ENCODE measurements at regions not wholly inside any gene's neighbourhood (a gene's known extent, or its start where the extent isn't known, plus 50 kb on each side); places are given as distances from the start of the nearest gene placed in this dataset.
A peak's percentile ranks its signal among the peaks of the same experiment; 100 is the strongest.

DNA sequence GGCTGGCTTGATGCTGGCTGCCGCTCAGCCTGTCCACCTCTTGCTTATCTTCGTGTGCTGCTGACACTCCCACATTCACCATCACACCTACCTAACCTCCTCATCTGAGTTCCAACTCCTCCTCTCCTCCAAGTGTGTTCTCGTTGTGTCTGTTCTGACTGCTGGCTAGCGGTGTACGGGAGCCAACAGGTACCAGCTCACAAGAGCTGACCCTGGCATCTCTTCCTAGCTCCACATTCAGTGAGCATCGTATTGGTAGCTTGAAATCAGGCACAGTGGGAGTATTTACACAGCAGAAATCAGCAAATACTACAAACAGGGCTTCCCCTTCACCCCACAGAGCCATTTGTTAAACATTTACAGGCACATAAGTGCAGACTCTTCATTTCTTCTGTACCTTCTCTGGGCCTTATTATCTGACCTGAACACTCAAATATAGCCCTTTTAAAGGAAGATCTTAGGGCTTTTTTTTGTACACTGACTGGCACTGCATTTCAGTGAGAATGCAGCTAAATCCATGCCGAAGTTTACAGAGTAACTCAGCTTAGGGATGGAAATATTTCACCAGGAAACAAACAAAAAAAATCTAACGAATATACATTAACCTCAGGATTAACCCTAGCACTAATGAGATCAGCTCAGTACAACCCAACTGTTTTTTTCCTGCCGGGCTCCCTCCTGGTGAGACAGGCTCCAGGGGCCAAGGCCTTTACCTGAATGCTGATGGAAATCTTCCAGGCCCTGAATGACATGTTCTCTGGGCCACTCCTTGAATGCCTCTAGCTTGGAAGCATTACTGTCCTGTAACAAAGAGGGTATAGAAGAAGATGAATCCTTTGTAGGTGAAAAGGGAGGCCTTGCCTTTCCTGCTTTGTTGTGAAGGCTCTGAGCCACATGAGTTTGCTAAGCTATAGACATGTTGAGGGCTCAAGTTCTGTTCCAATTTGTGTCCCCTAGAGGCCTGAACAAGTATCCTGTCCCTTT is 150.5 kb upstream of the LPP start:
- Mint-ChIP-seq H3K27ac (peak overlapping the region in 1 of 2 donors; percentile 17), H3K4me1 (peaks cover 45 to 60% (median 52%) of the 10 kb centered on the region in 3 donors), H3K9me3 (no peaks in the 10 kb centered on the region), H3K27me3 (no peaks in the 10 kb centered on the region), H3K36me3 (no peaks in the 10 kb centered on the region), H3K4me3 (no peak overlapping the region)
- Histone ChIP-seq H3K27me3 (replicated peaks in 1 of 2; ENCODE audit: control insufficient read depth in 2 of 2, extremely low read depth in 1 of 2, insufficient read depth in 2 of 2, low read length in 1 of 2) (no peaks in the 10 kb centered on the region), H3K36me3 (ENCODE audit: control insufficient read depth in 2 of 2, extremely low read depth in 1 of 2, insufficient read depth in 1 of 2, low read length in 1 of 2) (no peaks in the 10 kb centered on the region), H3K4me1 (ENCODE audit: control insufficient read depth in 1 of 2, extremely low read depth in 1 of 2, insufficient read depth in 2 of 2, low read length in 2 of 2) (peaks cover 18 to 25% of the 10 kb centered on the region in 2 experiments), H3K9me3 (no peaks in the 10 kb centered on the region), H3K27ac (ENCODE audit: low read length) (no peak overlapping the region), H3K4me3 (ENCODE audit: control insufficient read depth in 1 of 2, extremely low read depth in 1 of 2, low read length in 1 of 2) (no peak overlapping the region)
- WGBS (ENCODE audit: insufficient coverage), result 81% methylated on average over 6 of the region's 9 CpGs
- no peak for DNase-seq
- CTCF ChIA-PET, result interaction anchor here in 1 of 2 donors (0.6 kb wide), 1 partner anchor 14 kb away, joined by 3 read pairs; no protein-coding TSS in a partner anchor
- no peak for ATAC-seq (replicated peaks in 1 of 4)
- POLR2A ChIA-PET, result interaction anchor here in 1 of 2 donors (0.6 kb wide), 3 partner anchors 28 to 245 kb away, joined by 3 to 8 read pairs (median 3); no protein-coding TSS in a partner anchor

- no peak overlapping the region for H3K27ac ChIP-seq (ENCODE audit: low read length)
- peaks cover 0 to 5% (median 4%) of the 10 kb centered on the region in 3 donors for H3K9me3 Mint-ChIP-seq
- no peak overlapping the region for H3K4me3 Mint-ChIP-seq
- ChIA-PET CTCF (interaction anchor here (0.5 to 0.7 kb wide), 2 partner anchors 56 to 193 kb away, joined by 3 to 4 read pairs; no protein-coding TSS in a partner anchor), POLR2A (interaction anchor here in 1 of 2 donors (0.7 kb wide), 1 partner anchor 16 kb away, joined by 3 read pairs; no protein-coding TSS in a partner anchor)
- no peaks in the 10 kb centered on the region for H3K4me1 ChIP-seq (ENCODE audit: control insufficient read depth in 1 of 2, extremely low read depth in 1 of 2, insufficient read depth in 2 of 2, low read length in 2 of 2)
- H3K27me3 Mint-ChIP-seq, result no peaks in the 10 kb centered on the region
- ATAC-seq (replicated peaks in 1 of 4), result no peak
- no peak for DNase-seq
- no peaks in the 10 kb centered on the region for H3K36me3 ChIP-seq (ENCODE audit: control insufficient read depth in 2 of 2, extremely low read depth in 1 of 2, insufficient read depth in 1 of 2, low read length in 1 of 2)
- WGBS (ENCODE audit: insufficient coverage), result 90% methylated on average over 11 of the region's 17 CpGs
- no peaks in the 10 kb centered on the region for H3K9me3 ChIP-seq
- no peaks in the 10 kb centered on the region for H3K27me3 ChIP-seq (replicated peaks in 1 of 2; ENCODE audit: control insufficient read depth in 2 of 2, extremely low read depth in 1 of 2, insufficient read depth in 2 of 2, low read length in 1 of 2)
- H3K27ac Mint-ChIP-seq, result no peak overlapping the region
- H3K4me1 Mint-ChIP-seq, result peaks cover 12 to 26% (median 18%) of the 10 kb centered on the region in 3 donors
- H3K36me3 Mint-ChIP-seq, result no peaks in the 10 kb centered on the region
- H3K4me3 ChIP-seq (ENCODE audit: control insufficient read depth in 1 of 2, extremely low read depth in 1 of 2, low read length in 1 of 2), result no peak overlapping the region
Measured at GRCh38 chr3:188006726-188007393, 147.1 kb upstream of the LPP start.

DNA sequence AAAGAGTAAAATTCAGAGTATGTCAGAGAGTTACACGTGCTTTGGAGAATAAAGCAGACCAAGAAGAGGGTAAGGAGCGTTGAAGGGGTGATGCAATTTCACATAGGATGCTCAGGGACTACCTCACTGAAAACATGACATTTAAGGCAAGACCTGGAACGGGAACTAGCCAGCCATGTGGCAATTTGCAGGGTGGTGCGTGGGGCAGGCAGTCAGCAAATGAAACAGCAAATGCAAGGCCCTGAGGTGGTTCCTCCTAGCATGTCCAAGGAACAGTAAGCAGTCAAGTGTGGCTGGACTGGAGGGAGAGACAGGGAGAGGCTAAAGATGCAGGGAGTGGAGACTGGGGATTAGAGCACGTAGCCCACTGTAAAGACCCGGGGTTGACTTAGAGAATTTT is 146.1 kb upstream of the LPP start:
- H3K4me1 Mint-ChIP-seq, result peaks cover 5 to 16% (median 11%) of the 10 kb centered on the region in 3 donors
- no peaks in the 10 kb centered on the region for H3K9me3 ChIP-seq
- 90% methylated on average over 4 of the region's 6 CpGs for WGBS (ENCODE audit: insufficient coverage)
- CTCF ChIA-PET, result no interaction called here
- DNase-seq, result no peak
- peaks cover 0 to 5% (median 4%) of the 10 kb centered on the region in 3 donors for H3K9me3 Mint-ChIP-seq
- no peak for ATAC-seq (replicated peaks in 1 of 4)
- H3K27me3 Mint-ChIP-seq, result no peaks in the 10 kb centered on the region
- H3K4me3 ChIP-seq (ENCODE audit: control insufficient read depth in 1 of 2, extremely low read depth in 1 of 2, low read length in 1 of 2), result no peak overlapping the region
- POLR2A ChIA-PET, result no interaction called here
- no peak overlapping the region for H3K27ac ChIP-seq (ENCODE audit: low read length)
- H3K27me3 ChIP-seq (replicated peaks in 1 of 2; ENCODE audit: control insufficient read depth in 2 of 2, extremely low read depth in 1 of 2, insufficient read depth in 2 of 2, low read length in 1 of 2), result no peaks in the 10 kb centered on the region
- no peaks in the 10 kb centered on the region for H3K36me3 Mint-ChIP-seq
- H3K36me3 ChIP-seq (ENCODE audit: control insufficient read depth in 2 of 2, extremely low read depth in 1 of 2, insufficient read depth in 1 of 2, low read length in 1 of 2), result no peaks in the 10 kb centered on the region
- no peak overlapping the region for H3K27ac Mint-ChIP-seq
- no peaks in the 10 kb centered on the region for H3K4me1 ChIP-seq (ENCODE audit: control insufficient read depth in 1 of 2, extremely low read depth in 1 of 2, insufficient read depth in 2 of 2, low read length in 2 of 2)
- no peak overlapping the region for H3K4me3 Mint-ChIP-seq

GRCh38 chr3:188008582-188009213 is 145.3 kb upstream of the LPP start:
- no peak for ATAC-seq (replicated peaks in 1 of 4)
- Mint-ChIP-seq H3K27me3 (no peaks in the 10 kb centered on the region), H3K9me3 (peaks cover 0 to 5% (median 4%) of the 10 kb centered on the region in 3 donors), H3K36me3 (no peaks in the 10 kb centered on the region), H3K4me1 (peaks cover 0 to 9% (median 7%) of the 10 kb centered on the region in 3 donors), H3K4me3 (no peak overlapping the region), H3K27ac (no peak overlapping the region)
- Histone ChIP-seq H3K4me1 (ENCODE audit: control insufficient read depth in 1 of 2, extremely low read depth in 1 of 2, insufficient read depth in 2 of 2, low read length in 2 of 2) (no peaks in the 10 kb centered on the region), H3K4me3 (ENCODE audit: control insufficient read depth in 1 of 2, extremely low read depth in 1 of 2, low read length in 1 of 2) (no peak overlapping the region), H3K36me3 (ENCODE audit: control insufficient read depth in 2 of 2, extremely low read depth in 1 of 2, insufficient read depth in 1 of 2, low read length in 1 of 2) (no peaks in the 10 kb centered on the region), H3K27me3 (replicated peaks in 1 of 2; ENCODE audit: control insufficient read depth in 2 of 2, extremely low read depth in 1 of 2, insufficient read depth in 2 of 2, low read length in 1 of 2) (no peaks in the 10 kb centered on the region), H3K9me3 (no peaks in the 10 kb centered on the region), H3K27ac (ENCODE audit: low read length) (no peak overlapping the region)
- POLR2A ChIA-PET, result interaction anchor here (0.5 to 0.6 kb wide), 3 partner anchors 22 to 660 kb away, joined by 3 to 4 read pairs (median 3); no protein-coding TSS in a partner anchor
- CTCF ChIA-PET, result interaction anchor here in 1 of 2 donors (0.6 kb wide), 1 partner anchor 270 kb away, joined by 4 read pairs; no protein-coding TSS in a partner anchor
- no peak for DNase-seq
- 100% methylated on average over 1 of the region's 3 CpGs for WGBS (ENCODE audit: insufficient coverage)

- CTCF ChIA-PET, result no interaction called here
- Histone ChIP-seq H3K27ac (ENCODE audit: low read length) (no peak overlapping the region), H3K4me3 (ENCODE audit: control insufficient read depth in 1 of 2, extremely low read depth in 1 of 2, low read length in 1 of 2) (no peak overlapping the region), H3K9me3 (no peaks in the 10 kb centered on the region), H3K27me3 (replicated peaks in 1 of 2; ENCODE audit: control insufficient read depth in 2 of 2, extremely low read depth in 1 of 2, insufficient read depth in 2 of 2, low read length in 1 of 2) (no peaks in the 10 kb centered on the region), H3K36me3 (ENCODE audit: control insufficient read depth in 2 of 2, extremely low read depth in 1 of 2, insufficient read depth in 1 of 2, low read length in 1 of 2) (no peaks in the 10 kb centered on the region), H3K4me1 (ENCODE audit: control insufficient read depth in 1 of 2, extremely low read depth in 1 of 2, insufficient read depth in 2 of 2, low read length in 2 of 2) (no peaks in the 10 kb centered on the region)
- H3K9me3 Mint-ChIP-seq, result peaks cover 0 to 5% (median 4%) of the 10 kb centered on the region in 3 donors
- H3K4me1 Mint-ChIP-seq, result peaks cover 0 to 9% (median 7%) of the 10 kb centered on the region in 3 donors
- ATAC-seq (replicated peaks in 1 of 4) (no peak), DNase-seq (no peak)
- no peak overlapping the region for H3K4me3 Mint-ChIP-seq
- no peak overlapping the region for H3K27ac Mint-ChIP-seq
- no peaks in the 10 kb centered on the region for H3K27me3 Mint-ChIP-seq
- WGBS (ENCODE audit: insufficient coverage), result 80% methylated on average over 6 of the region's 8 CpGs
- POLR2A ChIA-PET, result no interaction called here
- H3K36me3 Mint-ChIP-seq, result no peaks in the 10 kb centered on the region
Measured at GRCh38 chr3:188010478-188010877, 143.5 kb upstream of the LPP start.

- no CpG with 5 or more reads among the region's 4 CpGs for WGBS (ENCODE audit: insufficient coverage)
- POLR2A ChIA-PET, result no interaction called here
- no peaks in the 10 kb centered on the region for H3K9me3 ChIP-seq
- Mint-ChIP-seq H3K9me3 (no peaks in the 10 kb centered on the region), H3K27me3 (no peaks in the 10 kb centered on the region), H3K27ac (no peak overlapping the region), H3K4me1 (peaks cover 0 to 4% (median 0%) of the 10 kb centered on the region in 3 donors), H3K36me3 (no peaks in the 10 kb centered on the region), H3K4me3 (no peak overlapping the region)
- no peak overlapping the region for H3K4me3 ChIP-seq (ENCODE audit: control insufficient read depth in 1 of 2, extremely low read depth in 1 of 2, low read length in 1 of 2)
- H3K36me3 ChIP-seq (ENCODE audit: control insufficient read depth in 2 of 2, extremely low read depth in 1 of 2, insufficient read depth in 1 of 2, low read length in 1 of 2), result no peaks in the 10 kb centered on the region
- CTCF ChIA-PET, result interaction anchor here in 1 of 2 donors (0.5 kb wide), 1 partner anchor 1933 kb away, joined by 5 read pairs; no protein-coding TSS in a partner anchor
- no peaks in the 10 kb centered on the region for H3K4me1 ChIP-seq (ENCODE audit: control insufficient read depth in 1 of 2, extremely low read depth in 1 of 2, insufficient read depth in 2 of 2, low read length in 2 of 2)
- H3K27ac ChIP-seq (ENCODE audit: low read length), result no peak overlapping the region
- no peaks in the 10 kb centered on the region for H3K27me3 ChIP-seq (replicated peaks in 1 of 2; ENCODE audit: control insufficient read depth in 2 of 2, extremely low read depth in 1 of 2, insufficient read depth in 2 of 2, low read length in 1 of 2)
- no peak for DNase-seq
- ATAC-seq (replicated peaks in 1 of 4), result no peak
Measured at GRCh38 chr3:188019727-188020126, 134.2 kb upstream of the LPP start.

All from T-cell (primary cell).